NCI-H2196 (cell line): ENCODE measurements at regions not wholly inside any gene's neighbourhood (a gene's known extent, or its start where the extent isn't known, plus 50 kb on each side); places are given as distances from the start of the nearest gene placed in this dataset.
A peak's percentile ranks its signal among the peaks of the same experiment; 100 is the strongest.
"Not testable (repeated sequence)": the region's sequence is repeated elsewhere in the genome, so short reads cannot be mapped to it uniquely, and the experiment has no call there.

Source experiments
- DNase-seq: peaks from one replicate; lab custom pipeline; 2025; ENCODE audit not compliant: unreplicated experiment; lab: John Stamatoyannopoulos, UW

- DNase-seq = no peak
Measured at GRCh38 chr20:6715401-6715941, 52.0 kb upstream of the BMP2 start.

- DNase-seq = peak; percentile 8
Measured at GRCh38 chr20:6714279-6714711, 53.2 kb upstream of the BMP2 start.

- no peak for DNase-seq
Measured at GRCh38 chr20:6711951-6712649, 55.4 kb upstream of the BMP2 start.

GRCh38 chr20:6709910-6710595 is 57.4 kb upstream of the BMP2 start:
- DNase-seq = no peak

- DNase-seq = peak; percentile 8
Measured at GRCh38 chr20:6708010-6708409, 59.5 kb upstream of the BMP2 start.

- DNase-seq = no peak
Measured at GRCh38 chr20:6707321-6707831, 60.1 kb upstream of the BMP2 start.

- no peak for DNase-seq
Measured at GRCh38 chr20:6705926-6706548, 61.4 kb upstream of the BMP2 start.

- no peak for DNase-seq
Measured at GRCh38 chr20:6705106-6705766, 62.2 kb upstream of the BMP2 start.

- DNase-seq = no peak
Measured at GRCh38 chr20:6704132-6704861, 63.2 kb upstream of the BMP2 start.

- no peak for DNase-seq
Measured at GRCh38 chr20:6703656-6704055, 63.8 kb upstream of the BMP2 start.

- DNase-seq = no peak
Measured at GRCh38 chr20:6703047-6703446, 64.4 kb upstream of the BMP2 start.

- no peak for DNase-seq
Measured at GRCh38 chr20:6702144-6702543, 65.3 kb upstream of the BMP2 start.

- DNase-seq = no peak
Measured at GRCh38 chr20:6700563-6701329, 66.7 kb upstream of the BMP2 start.

- no peak for DNase-seq
Measured at GRCh38 chr20:6699921-6700562, 67.4 kb upstream of the BMP2 start.

- no peak for DNase-seq
Measured at GRCh38 chr20:6698723-6699122, 68.8 kb upstream of the BMP2 start.

- DNase-seq = no peak
Measured at GRCh38 chr20:6698056-6698455, 69.4 kb upstream of the BMP2 start.

- no peak for DNase-seq
Measured at GRCh38 chr20:6697228-6697972, 70.1 kb upstream of the BMP2 start.

GRCh38 chr20:6696001-6696400 is 71.5 kb upstream of the BMP2 start:
- no peak for DNase-seq

GRCh38 chr20:6693808-6694198 is 73.7 kb upstream of the BMP2 start:
- not testable (repeated sequence) for DNase-seq
